Right lobe of liver (tissue), 6 donors: ENCODE measurements at regions not wholly inside any gene's neighbourhood (a gene's known extent, or its start where the extent isn't known, plus 50 kb on each side); places are given as distances from the start of the nearest gene placed in this dataset.

ENCODE experiments used
- ATAC-seq, 4 donors: fragments of 200-7000 bp; cut with Tn5 transposase; one replicate each; pipeline ENCODE4 v1.9.1; 2020; ENCODE audit warnings: mild to moderate bottlenecking in 4 of 4, moderate library complexity in 4 of 4
- DNase-seq, 3 donors: peaks; one replicate each; pipeline ENCODE4 v3.0.0-alpha.2; 2020
- H3K27ac ChIP-seq, 3 donors: fragments of 200-600 bp; one replicate each; pipeline ENCODE4 v1.8.0; 2022
- H3K27me3 ChIP-seq, 2 donors: fragments of 200-600 bp; one replicate each; pipeline ENCODE4 v1.8.0; 2022
- H3K36me3 ChIP-seq, 4 donors: fragments of 200-600 bp; sonication (generic) in 1 of 4; one replicate each; pipeline versions ENCODE4 v1.5.1 to v1.8.0; 2017 to 2022; ENCODE audit warnings: control low read depth in 1 of 4
- H3K4me1 ChIP-seq, 4 donors: fragments of 200-600 bp; sonication (generic) in 1 of 4; one replicate each; pipeline versions ENCODE4 v1.5.1 to v1.8.0; 2017 to 2022; ENCODE audit warnings: control low read depth in 1 of 4
- H3K4me3 ChIP-seq, 3 donors: fragments of 200-600 bp; one replicate each; pipeline ENCODE4 v1.8.0; 2022
- H3K9me3 ChIP-seq, 4 donors: fragments of 200-600 bp; sonication (generic) in 1 of 4; one replicate each; pipeline versions ENCODE4 v1.5.1 to v1.8.0; 2017 to 2022; ENCODE audit warnings: control low read depth in 1 of 4
- CTCF ChIP-seq, 4 donors: fragments of 200-600 bp in 3 of 4; fragments of 450-650 bp in 1 of 4; IDR thresholded peaks; one replicate each; pipeline versions ENCODE4 v1.5.1 to v1.8.0; 2016 to 2022; ENCODE audit warnings: antibody characterized with exemption in 4 of 4, mild to moderate bottlenecking in 2 of 4
- POLR2A ChIP-seq: fragments of 450-650 bp; IDR thresholded peaks from one replicate; pipeline ENCODE4 v1.6.1; 2017; ENCODE audit warnings: antibody characterized with exemption, mild to moderate bottlenecking
- WGBS: methylation state at CpG from one replicate; pipeline ENCODE4 v1.1.6; 2018; ENCODE audit warnings: low coverage, low lambda C conversion rate; ENCODE audit not compliant: insufficient coverage; ENCODE audit errors: missing lambda C conversion rate; 5-methylcytosine and 5-hydroxymethylcytosine counted together
- intact Hi-C, 2 donors: fragments of 100-400 bp; cut with DNase I; formaldehyde crosslinking; loops; one replicate each; pipeline versions ENCODE4 v1.11.2 to v1.14.1; 2022
- donor health status: DM: no; HTN: yes; CAD: no.
- donor health status: DM: no; HTN: no; CAD: no.
- donor health status: DM: no; HTN: no; CAD: no.
- donor health status: DM: no; HTN: yes; CAD: no.
- donor health status: DM: no; HTN: yes; CAD: no.

- no peak for ATAC-seq
- no peaks in the 10 kb centered on the region for H3K36me3 ChIP-seq
- WGBS = 25% methylated on average over 2 of the region's 2 CpGs
These were observed 369.0 kb upstream of the CDIN1 start for GRCh38 chr15:36210426-36210825.

GRCh38 chr15:36218322-36218721 lies 361.1 kb upstream of the CDIN1 start:
- Histone ChIP-seq H3K4me1 (no peaks in the 10 kb centered on the region), H3K27ac (no peak overlapping the region), H3K4me3 (no peak overlapping the region), H3K9me3 (peaks cover 0 to 7% (median 0%) of the 10 kb centered on the region in 4 donors), H3K27me3 (no peaks in the 10 kb centered on the region), H3K36me3 (no peaks in the 10 kb centered on the region)
- DNase-seq = no peak
- 90% methylated on average over 3 of the region's 3 CpGs for WGBS
- intact Hi-C loops = no loop called here
- ATAC-seq = no peak
- TF ChIP-seq POLR2A (no peak), CTCF (IDR thresholded peaks at IDR 0.05) (no peak)

More at GRCh38 chr15:36210426-36210825, 369.0 kb upstream of the CDIN1 start:
- TF ChIP-seq POLR2A = no peak
- TF ChIP-seq CTCF (IDR thresholded peaks at IDR 0.05) = no peak
- no peaks in the 10 kb centered on the region for H3K9me3 ChIP-seq
- DNase-seq = no peak
- intact Hi-C loops = no loop called here
- no peaks in the 10 kb centered on the region for H3K4me1 ChIP-seq
- no peak overlapping the region for H3K27ac ChIP-seq
- H3K27me3 ChIP-seq = no peaks in the 10 kb centered on the region
- H3K4me3 ChIP-seq = no peak overlapping the region

- H3K4me3 ChIP-seq = no peak overlapping the region
- ATAC-seq (no peak), DNase-seq (no peak)
- no peak for TF ChIP-seq POLR2A
- no peak for TF ChIP-seq CTCF (IDR thresholded peaks at IDR 0.05)
- intact Hi-C loops = no loop called here
- H3K27ac ChIP-seq = no peak overlapping the region
- H3K36me3 ChIP-seq = no peaks in the 10 kb centered on the region
- WGBS = 61% methylated on average over 2 of the region's 2 CpGs
- peaks cover 0 to 7% (median 0%) of the 10 kb centered on the region in 4 donors for H3K9me3 ChIP-seq
- H3K27me3 ChIP-seq = no peaks in the 10 kb centered on the region
- no peaks in the 10 kb centered on the region for H3K4me1 ChIP-seq
These were observed 360.4 kb upstream of the CDIN1 start for GRCh38 chr15:36218991-36219390.

GRCh38 chr15:36221992-36222391 lies 357.4 kb upstream of the CDIN1 start:
- H3K9me3 ChIP-seq = peaks cover 0 to 7% (median 0%) of the 10 kb centered on the region in 4 donors
- H3K4me3 ChIP-seq = no peak overlapping the region
- no peak for DNase-seq
- no peak overlapping the region for H3K27ac ChIP-seq
- intact Hi-C loops = no loop called here
- no peaks in the 10 kb centered on the region for H3K4me1 ChIP-seq
- TF ChIP-seq POLR2A = no peak
- TF ChIP-seq CTCF (IDR thresholded peaks at IDR 0.05) = no peak
- no CpG with 5 or more reads among the region's 1 CpG for WGBS
- H3K27me3 ChIP-seq = no peaks in the 10 kb centered on the region
- H3K36me3 ChIP-seq = no peaks in the 10 kb centered on the region
- no peak for ATAC-seq

- DNase-seq (no peak), ATAC-seq (no peak)
- Histone ChIP-seq H3K4me3 (no peak overlapping the region), H3K27ac (no peak overlapping the region), H3K4me1 (no peaks in the 10 kb centered on the region), H3K36me3 (no peaks in the 10 kb centered on the region), H3K27me3 (peaks cover 0 to 5% of the 10 kb centered on the region in 2 donors), H3K9me3 (no peaks in the 10 kb centered on the region)
- intact Hi-C loops = no loop called here
- TF ChIP-seq POLR2A (no peak), CTCF (IDR thresholded peaks at IDR 0.05) (no peak)
- WGBS = 70% methylated on average over 2 of the region's 2 CpGs
These were observed 348.6 kb upstream of the CDIN1 start for GRCh38 chr15:36230776-36231175.
